Thyroid gland (tissue), 4 donors: ENCODE measurements at regions not wholly inside any gene's neighbourhood (a gene's known extent, or its start where the extent isn't known, plus 50 kb on each side); places are given as distances from the start of the nearest gene placed in this dataset.

ENCODE experiments used
- DNase-seq, 2 donors: peaks; one replicate each; pipeline ENCODE4 v3.0.0-alpha.2; 2019
- H3K27ac ChIP-seq, 3 donors: fragments of 200-600 bp; sonication (generic); 1 replicate in 2 of 3; 2 replicates in 1 of 3; pipeline ENCODE4 v1.5.1; 2016 to 2019; ENCODE audit warnings: mild to moderate bottlenecking in 1 of 3, moderate library complexity in 1 of 3
- H3K27me3 ChIP-seq: fragments of 200-600 bp; sonication (generic); one replicate; pipeline ENCODE4 v1.5.1; 2019
- H3K36me3 ChIP-seq, 2 donors: fragments of 200-600 bp; sonication (generic); one replicate each; pipeline ENCODE4 v1.5.1; 2016 to 2019
- H3K4me1 ChIP-seq, 2 donors: fragments of 200-600 bp; sonication (generic); one replicate each; pipeline ENCODE4 v1.5.1; 2017 to 2019
- H3K4me3 ChIP-seq, 3 donors: fragments of 200-600 bp; sonication (generic); replicated peaks in 1 of 3; 1 replicate in 2 of 3; 2 replicates in 1 of 3; pipeline ENCODE4 v1.5.1; 2016; ENCODE audit warnings: mild to moderate bottlenecking in 1 of 3
- H3K9me3 ChIP-seq: fragments of 200-600 bp; sonication (generic); one replicate; pipeline ENCODE4 v1.5.1; 2017
- CTCF ChIP-seq, 6 experiments: fragments of 200-600 bp in 3 of 6; fragments of 450-650 bp in 3 of 6; sonication (generic) in 3 of 6; IDR thresholded peaks; one replicate each; pipeline ENCODE4 v1.5.1; 2016 to 2019; ENCODE audit warnings: antibody characterized with exemption in 6 of 6, mild to moderate bottlenecking in 2 of 6, inconsistent platforms in 1 of 6, moderate library complexity in 1 of 6
- POLR2A ChIP-seq, 2 donors: fragments of 450-650 bp; IDR thresholded peaks; one replicate each; pipeline ENCODE4 v1.6.1; 2017; ENCODE audit warnings: antibody characterized with exemption in 2 of 2, mild to moderate bottlenecking in 2 of 2, moderate library complexity in 1 of 2
- WGBS, 2 donors: methylation state at CpG; one replicate each; pipeline ENCODE4 v1.1.5; 2017; 5-methylcytosine and 5-hydroxymethylcytosine counted together
- intact Hi-C: fragments of 100-400 bp; cut with DNase I; formaldehyde crosslinking; loops from one replicate; pipeline ENCODE4 v1.15.1; 2023

GRCh38 chr3:18766974-18767373 lies 341.8 kb upstream of the SATB1 start:
- no peak for DNase-seq
- intact Hi-C loops, result no loop called here
- WGBS, 2 donors, result 38 to 51% methylated on average over 2 of the region's 2 CpGs
- Histone ChIP-seq H3K27ac (no peak overlapping the region), H3K36me3 (no peaks in the 10 kb centered on the region), H3K27me3 (no peaks in the 10 kb centered on the region), H3K9me3 (no peaks in the 10 kb centered on the region), H3K4me3 (no peak overlapping the region), H3K4me1 (no peaks in the 10 kb centered on the region)
- TF ChIP-seq POLR2A (IDR thresholded peaks at IDR 0.05) (no peak), CTCF (IDR thresholded peaks at IDR 0.05) (no peak)

GRCh38 chr3:18765662-18766061 lies 340.5 kb upstream of the SATB1 start:
- no peak overlapping the region for H3K27ac ChIP-seq
- no peaks in the 10 kb centered on the region for H3K36me3 ChIP-seq
- no peaks in the 10 kb centered on the region for H3K4me1 ChIP-seq
- no peaks in the 10 kb centered on the region for H3K9me3 ChIP-seq
- DNase-seq, result no peak
- TF ChIP-seq POLR2A (IDR thresholded peaks at IDR 0.05) (no peak), CTCF (IDR thresholded peaks at IDR 0.05) (no peak)
- intact Hi-C loops, result no loop called here
- WGBS, 2 donors, result 84 to 100% methylated on average over 1 of the region's 1 CpG
- H3K27me3 ChIP-seq, result no peaks in the 10 kb centered on the region
- no peak overlapping the region for H3K4me3 ChIP-seq

- Histone ChIP-seq H3K9me3 (no peaks in the 10 kb centered on the region), H3K4me3 (no peak overlapping the region), H3K36me3 (no peaks in the 10 kb centered on the region), H3K4me1 (no peaks in the 10 kb centered on the region), H3K27me3 (no peaks in the 10 kb centered on the region), H3K27ac (no peak overlapping the region)
- intact Hi-C loops, result no loop called here
- WGBS, 2 donors, result 82 to 88% methylated on average over 5 of the region's 5 CpGs
- TF ChIP-seq CTCF (IDR thresholded peaks at IDR 0.05) (no peak), POLR2A (IDR thresholded peaks at IDR 0.05) (no peak)
- no peak for DNase-seq
Observed at GRCh38 chr3:18765161-18765560, 340.0 kb upstream of the SATB1 start.

- no peaks in the 10 kb centered on the region for H3K36me3 ChIP-seq
- no peaks in the 10 kb centered on the region for H3K27me3 ChIP-seq
- H3K4me1 ChIP-seq, result peaks cover 7 to 13% of the 10 kb centered on the region in 2 donors
- H3K27ac ChIP-seq, result no peak overlapping the region
- intact Hi-C loops, result loop anchor here (5.0 kb wide), 1 partner anchor 204 kb away; no protein-coding TSS in a partner anchor
- TF ChIP-seq CTCF (IDR thresholded peaks at IDR 0.05), result no peak
- no peak for TF ChIP-seq POLR2A (IDR thresholded peaks at IDR 0.05)
- no peaks in the 10 kb centered on the region for H3K9me3 ChIP-seq
- no peak overlapping the region for H3K4me3 ChIP-seq
- DNase-seq, result no peak
- 58 to 67% methylated on average over 4 to 5 of the region's 5 CpGs for WGBS, 2 donors
Observed at GRCh38 chr3:18761530-18761929, 336.4 kb upstream of the SATB1 start.

- 34 to 37% methylated on average over 4 of the region's 4 CpGs for WGBS, 2 donors
- no peaks in the 10 kb centered on the region for H3K9me3 ChIP-seq
- intact Hi-C loops, result no loop called here
- no peaks in the 10 kb centered on the region for H3K36me3 ChIP-seq
- H3K27me3 ChIP-seq, result no peaks in the 10 kb centered on the region
- TF ChIP-seq POLR2A (IDR thresholded peaks at IDR 0.05) (no peak), CTCF (IDR thresholded peaks at IDR 0.05) (peak; percentile 39 to 95 (median 77))
- peaks cover 16 to 18% of the 10 kb centered on the region in 2 donors for H3K4me1 ChIP-seq
- peak; percentile 9 to 14 for DNase-seq
- peak overlapping the region; percentile 50 to 84 (median 62) for H3K27ac ChIP-seq
- H3K4me3 ChIP-seq, result no peak overlapping the region
Observed at GRCh38 chr3:18758047-18758704, 333.0 kb upstream of the SATB1 start.
